Esophagus mucosa (tissue), 1 donor: ENCODE measurements at regions not wholly inside any gene's neighbourhood (a gene's known extent, or its start where the extent isn't known, plus 50 kb on each side); places are given as distances from the start of the nearest gene placed in this dataset.
"Not testable (repeated sequence)": the region's sequence is repeated elsewhere in the genome, so short reads cannot be mapped to it uniquely, and the experiment has no call there.

Experiments used
- ATAC-seq: fragments of 200-7000 bp; cut with Tn5 transposase; one replicate; pipeline ENCODE4 v1.9.1; 2020
- donor health status: DM: yes; HTN: yes; CAD: no.

DNA sequence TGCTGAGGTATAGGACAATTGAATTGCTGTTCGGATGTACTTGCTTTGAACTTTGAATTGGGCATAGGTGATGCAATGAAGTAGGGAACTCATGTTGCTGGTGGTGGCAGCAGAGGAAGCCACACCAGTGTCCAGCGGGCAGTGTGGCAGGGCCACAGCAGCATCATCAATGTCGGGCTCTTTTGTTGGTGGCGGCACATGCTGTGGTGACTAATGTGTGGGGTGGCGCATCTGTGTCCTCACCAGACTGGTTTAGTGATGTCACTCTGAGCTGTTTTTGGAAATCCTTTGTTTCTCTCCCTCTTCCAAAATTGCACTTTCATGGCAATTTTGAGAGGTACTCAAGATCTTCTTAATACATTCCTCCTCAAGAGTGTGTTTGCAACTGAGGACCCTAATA, 187.6 kb downstream of the ETNK1 start:
- ATAC-seq = peak; percentile 65

- ATAC-seq = no peak
Measured at GRCh38 chr12:22821985-22822384, 197.0 kb downstream of the ETNK1 start.

GRCh38 chr12:22826026-22826425, 201.1 kb downstream of the ETNK1 start:
- ATAC-seq = no peak

GRCh38 chr12:22826446-22826981, 201.5 kb downstream of the ETNK1 start:
- ATAC-seq = not testable (repeated sequence)

DNA sequence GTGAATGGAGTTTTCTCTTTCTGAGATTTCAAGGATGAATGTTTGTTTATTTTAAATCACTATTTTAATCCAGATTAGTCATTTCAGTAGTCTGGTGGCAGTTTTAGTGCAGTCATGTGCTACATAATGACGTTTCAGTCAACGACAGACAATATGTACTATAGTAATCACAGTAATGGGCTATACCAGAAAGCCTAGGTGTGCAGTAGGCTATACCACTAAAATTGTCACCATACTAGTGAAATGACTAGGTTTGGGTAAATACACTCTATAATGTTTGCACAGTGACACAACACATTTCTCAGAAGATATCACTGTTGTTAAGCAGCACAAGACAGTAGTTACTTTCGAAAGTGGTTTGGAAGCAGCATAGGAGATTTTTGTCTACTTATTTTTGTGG, 203.1 kb downstream of the ETNK1 start:
- ATAC-seq = no peak

GRCh38 chr12:22835431-22835830, 210.5 kb downstream of the ETNK1 start:
- no peak for ATAC-seq

DNA sequence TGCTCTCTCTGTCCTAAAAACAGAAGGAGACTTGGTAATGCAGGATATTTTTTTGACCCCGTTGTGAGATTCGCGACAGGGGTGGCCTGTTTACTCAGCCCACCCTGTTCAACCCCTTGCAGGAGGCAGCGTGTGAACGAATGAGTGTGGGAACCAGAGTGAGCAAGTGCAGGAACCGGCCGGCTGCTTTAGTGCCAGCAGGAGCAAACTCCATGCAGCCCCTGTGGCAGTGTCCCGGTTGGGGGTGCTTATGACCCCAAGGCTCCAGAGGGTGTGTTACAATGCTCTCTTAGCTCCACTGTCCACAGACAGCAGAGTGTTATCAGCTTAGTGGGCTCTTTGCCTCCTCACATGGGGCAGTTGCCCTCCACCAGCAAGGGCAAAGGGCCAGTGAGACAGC, 225.2 kb downstream of the ETNK1 start:
- ATAC-seq = no peak

DNA sequence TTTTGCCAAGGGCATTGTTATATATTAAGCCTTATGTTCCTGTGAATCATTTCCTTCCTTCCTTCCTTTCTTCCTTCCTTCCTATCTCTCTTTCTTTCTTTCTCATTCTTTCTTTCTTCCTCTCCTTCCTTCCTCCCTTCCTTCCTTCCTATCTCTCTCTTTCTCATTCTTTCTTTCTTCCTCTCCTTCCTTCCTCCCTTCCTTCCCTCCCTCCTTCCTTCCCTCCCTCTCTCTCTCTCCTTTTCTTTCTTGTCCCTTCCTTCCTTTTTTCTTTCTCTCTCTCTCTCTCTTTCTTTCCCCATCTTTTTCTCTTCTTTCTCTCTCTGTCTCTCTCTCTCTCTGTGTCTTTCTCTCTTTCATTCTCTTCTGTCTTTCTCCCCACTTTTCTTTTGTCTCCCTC, 226.6 kb downstream of the ETNK1 start:
- ATAC-seq = no peak

GRCh38 chr12:22855456-22855855, 230.5 kb downstream of the ETNK1 start:
- no peak for ATAC-seq

DNA sequence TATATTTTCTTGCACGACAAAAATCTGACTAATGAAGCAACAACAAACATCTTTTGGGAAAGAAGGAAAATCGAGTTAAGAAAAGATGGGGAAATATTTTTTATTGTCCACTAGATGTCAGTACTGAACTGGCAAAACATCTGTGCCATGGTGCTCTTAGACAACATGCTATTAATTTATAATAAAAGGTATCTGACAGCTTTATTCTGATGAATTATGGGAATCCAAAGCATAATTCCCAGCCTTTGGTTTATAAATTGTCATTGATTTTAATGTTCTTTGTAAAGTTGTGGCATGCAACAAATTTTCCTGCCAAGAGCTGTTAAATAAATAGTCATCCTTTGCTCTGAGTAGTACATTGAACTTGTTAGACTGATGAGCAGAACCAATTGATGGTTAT, 231.2 kb downstream of the ETNK1 start:
- no peak for ATAC-seq

DNA sequence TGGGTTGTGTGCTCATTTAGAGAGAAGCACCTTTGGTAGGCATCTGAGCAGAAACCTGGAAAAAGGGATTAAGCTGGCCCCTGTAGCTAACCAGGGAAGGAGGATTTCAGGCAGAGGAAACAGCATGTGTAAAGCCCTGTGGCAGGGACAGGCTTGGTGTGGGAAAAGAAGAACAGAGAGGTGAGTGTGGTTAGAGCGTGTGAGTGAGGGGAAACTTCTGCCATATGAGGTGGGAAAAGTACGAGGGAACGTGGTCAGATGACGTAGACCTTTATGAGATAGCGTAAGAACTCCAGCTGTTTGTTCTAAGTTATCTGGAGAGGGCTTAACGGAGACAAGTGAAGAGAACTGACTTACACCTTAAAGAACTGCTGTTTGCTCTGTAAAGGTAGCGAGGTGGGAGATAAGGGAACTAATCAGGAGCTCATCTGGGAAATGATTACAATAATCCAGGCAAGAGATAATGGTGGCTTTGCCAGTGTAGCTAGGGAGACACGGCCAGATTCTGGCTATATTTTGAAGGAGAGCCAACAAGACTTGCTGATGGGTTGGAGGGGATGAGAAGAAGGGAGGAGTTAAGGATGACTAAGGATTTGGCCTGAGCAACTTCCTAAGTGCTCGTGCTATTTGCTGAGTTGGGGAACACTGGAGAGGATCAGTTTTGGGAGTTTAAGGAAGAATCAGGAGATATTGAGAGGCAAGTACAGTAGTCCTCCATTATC, 234.0 kb downstream of the ETNK1 start:
- no peak for ATAC-seq

DNA sequence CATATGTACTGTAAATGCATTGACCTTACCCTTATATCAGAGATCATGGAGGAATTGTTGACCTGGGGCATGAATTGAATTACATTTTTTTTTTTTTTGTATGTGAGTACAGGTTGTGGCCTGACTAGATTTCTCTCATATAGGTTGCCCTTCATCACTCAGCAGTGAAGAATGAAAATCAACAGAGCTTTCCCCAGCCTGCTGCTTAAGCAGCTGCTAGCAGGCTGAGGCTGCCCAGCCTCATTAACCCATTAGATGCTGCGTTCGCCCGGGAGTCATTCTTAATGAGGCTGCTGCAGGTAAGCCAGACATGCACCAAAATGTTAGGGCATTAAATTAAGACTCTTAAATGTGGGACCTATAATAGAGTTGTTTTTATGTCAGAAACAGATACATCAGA, 236.0 kb downstream of the ETNK1 start:
- ATAC-seq = no peak

- ATAC-seq = no peak
Measured at GRCh38 chr12:22865822-22866221, 240.9 kb downstream of the ETNK1 start.

DNA sequence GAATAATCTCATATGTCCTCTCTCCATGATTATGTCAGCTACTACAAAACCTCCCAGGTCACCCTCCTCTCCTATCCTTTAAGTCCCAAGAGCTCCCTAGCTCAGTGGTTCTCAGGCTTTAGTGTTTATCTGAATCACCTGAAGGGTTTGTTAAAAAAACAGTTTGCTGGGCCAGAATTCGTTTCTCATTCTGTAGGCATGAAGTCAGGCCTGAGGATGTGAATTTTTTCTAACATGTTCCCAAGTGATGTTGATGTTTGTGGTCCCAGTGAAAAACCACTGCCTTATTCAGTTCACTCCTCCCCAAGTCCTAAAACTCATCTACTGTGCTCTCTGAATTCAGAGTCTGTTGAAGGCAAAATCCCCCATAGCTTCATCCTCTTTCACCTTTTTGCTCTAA, 241.4 kb downstream of the ETNK1 start:
- ATAC-seq = no peak

DNA sequence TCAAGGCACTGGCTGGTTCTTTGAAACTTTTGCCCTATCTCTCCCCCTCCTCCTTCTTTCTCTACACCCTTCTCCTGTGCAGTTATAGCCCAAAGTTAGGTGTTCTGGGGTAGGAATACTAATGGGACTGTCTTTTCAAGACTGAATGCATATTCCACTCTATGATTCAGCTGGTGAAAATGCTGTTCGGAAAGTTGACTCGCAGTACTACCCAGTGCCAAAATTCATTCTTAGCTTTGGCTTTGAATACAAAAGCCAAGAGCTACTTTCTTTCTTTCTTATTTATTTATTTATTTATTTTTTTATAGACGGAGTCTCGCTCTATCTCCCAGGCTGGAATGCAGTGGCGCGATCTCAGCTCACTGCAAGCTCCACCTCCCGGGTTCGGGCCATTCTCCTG, 249.2 kb downstream of the ETNK1 start:
- no peak for ATAC-seq

DNA sequence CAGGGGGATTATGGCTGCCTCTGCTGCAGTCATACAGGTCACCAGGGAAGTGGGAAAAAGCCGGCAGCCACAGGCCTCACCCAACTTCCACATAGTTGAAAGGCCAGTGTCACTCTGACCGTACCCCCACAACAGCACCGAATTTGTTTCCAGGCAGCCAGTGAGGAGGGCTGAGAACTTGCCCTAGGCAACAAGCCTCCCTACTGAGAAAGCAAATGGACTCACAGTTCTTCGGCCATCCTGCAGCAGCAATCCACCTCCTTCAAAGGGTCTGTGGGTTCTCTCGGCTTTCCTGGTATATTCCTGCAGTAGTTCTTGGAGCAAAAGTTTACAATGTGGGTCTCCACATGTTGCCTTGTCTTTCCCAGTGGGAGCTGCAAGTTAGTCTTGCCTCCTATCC, 251.3 kb downstream of the ETNK1 start:
- no peak for ATAC-seq

DNA sequence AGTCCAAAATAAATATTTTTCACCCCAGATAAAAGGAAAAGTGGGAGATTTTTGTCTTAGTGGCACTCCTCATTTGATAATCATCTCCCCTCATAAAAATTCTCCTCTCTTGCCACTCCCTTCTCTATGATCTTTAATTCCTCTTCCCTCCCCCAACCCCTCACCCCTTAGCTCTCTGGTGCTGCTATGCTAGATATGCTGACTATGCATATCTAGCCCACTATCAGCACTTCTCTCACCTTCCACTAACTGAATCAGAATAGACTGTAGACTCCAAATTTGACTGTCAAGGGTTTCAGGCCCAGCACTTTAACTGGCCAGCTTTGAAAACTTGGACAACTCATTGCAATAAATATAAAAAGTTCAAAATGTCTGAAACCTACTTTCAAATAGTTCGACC, 254.2 kb downstream of the ETNK1 start:
- ATAC-seq = no peak

- ATAC-seq = no peak
Measured at GRCh38 chr12:22880331-22880730, 255.4 kb downstream of the ETNK1 start.

GRCh38 chr12:22880807-22881206, 255.8 kb downstream of the ETNK1 start:
- ATAC-seq = no peak

- no peak for ATAC-seq
Measured at GRCh38 chr12:22881878-22882385, 257.0 kb downstream of the ETNK1 start.

DNA sequence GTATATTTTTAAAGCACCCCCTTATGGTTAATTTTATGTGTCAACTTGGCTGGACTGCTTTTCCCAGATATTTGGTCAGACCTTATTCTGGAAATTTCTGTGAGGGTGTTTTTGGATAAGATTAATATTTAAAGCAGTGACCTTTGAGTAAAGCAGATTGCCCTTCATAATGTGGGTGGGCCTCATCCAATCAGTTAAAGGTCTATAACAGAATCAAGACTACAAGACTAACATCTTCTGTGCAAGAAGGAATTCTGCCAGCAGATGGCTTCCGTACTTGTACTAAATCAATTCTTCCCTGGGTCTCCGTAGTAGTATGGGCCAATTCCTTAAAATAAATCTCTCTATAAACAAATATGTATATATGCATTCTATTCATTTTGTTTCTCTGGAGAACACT, 257.6 kb downstream of the ETNK1 start:
- ATAC-seq = no peak

DNA sequence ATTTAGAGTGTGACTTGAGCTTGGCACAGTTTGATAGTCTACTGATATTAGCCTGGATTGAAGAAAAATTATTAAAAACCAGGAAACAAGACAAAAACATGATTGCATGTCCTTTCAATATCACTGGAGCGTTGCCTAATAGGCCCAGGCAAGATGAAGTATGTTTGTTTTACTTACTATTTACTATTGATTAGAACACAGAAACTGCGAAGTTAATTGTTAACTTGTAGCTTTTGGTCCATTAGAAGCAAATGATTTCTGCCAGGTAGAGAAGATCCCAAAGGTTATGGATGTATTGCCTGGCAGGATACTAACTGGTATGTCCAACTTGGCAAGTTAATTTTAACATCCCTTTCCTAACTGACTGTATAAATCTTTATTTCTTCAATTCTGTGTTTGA, 268.9 kb downstream of the ETNK1 start:
- ATAC-seq = no peak

GRCh38 chr12:22899184-22899583, 274.2 kb downstream of the ETNK1 start:
- ATAC-seq = no peak

- ATAC-seq = no peak
Measured at GRCh38 chr12:22900401-22900800, 275.4 kb downstream of the ETNK1 start.

- no peak for ATAC-seq
Measured at GRCh38 chr12:22904485-22904884, 279.5 kb downstream of the ETNK1 start.
